ENCODE measurements at regions not wholly inside any gene's neighbourhood (a gene's known extent, or its start where the extent isn't known, plus 50 kb on each side); places are given as distances from the start of the nearest gene placed in this dataset.
A peak's percentile ranks its signal among the peaks of the same experiment; 100 is the strongest.

GRCh38 chr4:10753856-10754402 lies 69.4 kb upstream of the CLNK start:
- WGBS, 2 donors, result 81 to 88% methylated on average over 2 of the region's 2 CpGs
- Histone ChIP-seq H3K9me3 (no peaks in the 10 kb centered on the region), H3K36me3 (no peaks in the 10 kb centered on the region), H3K27me3 (no peaks in the 10 kb centered on the region), H3K4me1 (peaks cover 0 to 10% (median 0%) of the 10 kb centered on the region in 4 donors), H3K27ac (no peak overlapping the region), H3K4me3 (no peak overlapping the region)
- TF ChIP-seq POLR2A (IDR thresholded peaks at IDR 0.05) (no peak), EP300 (IDR thresholded peaks at IDR 0.05) (no peak), CTCF (IDR thresholded peaks at IDR 0.05) (no peak)
- DNase-seq (ENCODE audit: low spot score in 2 of 2), result no peak

- H3K27me3 ChIP-seq, result no peaks in the 10 kb centered on the region
- peaks cover 0 to 10% (median 0%) of the 10 kb centered on the region in 4 donors for H3K4me1 ChIP-seq
- H3K27ac ChIP-seq, result no peak overlapping the region
- no peak for TF ChIP-seq EP300 (IDR thresholded peaks at IDR 0.05)
- TF ChIP-seq POLR2A (IDR thresholded peaks at IDR 0.05), result no peak
- TF ChIP-seq CTCF (IDR thresholded peaks at IDR 0.05), result no peak
- H3K4me3 ChIP-seq, result no peak overlapping the region
- 90% methylated on average over 5 of the region's 5 CpGs for WGBS, 2 donors
- no peaks in the 10 kb centered on the region for H3K36me3 ChIP-seq
- DNase-seq (ENCODE audit: low spot score in 2 of 2), result no peak
- H3K9me3 ChIP-seq, result no peaks in the 10 kb centered on the region
Observed at GRCh38 chr4:10753336-10753735, 68.8 kb upstream of the CLNK start.

DNA sequence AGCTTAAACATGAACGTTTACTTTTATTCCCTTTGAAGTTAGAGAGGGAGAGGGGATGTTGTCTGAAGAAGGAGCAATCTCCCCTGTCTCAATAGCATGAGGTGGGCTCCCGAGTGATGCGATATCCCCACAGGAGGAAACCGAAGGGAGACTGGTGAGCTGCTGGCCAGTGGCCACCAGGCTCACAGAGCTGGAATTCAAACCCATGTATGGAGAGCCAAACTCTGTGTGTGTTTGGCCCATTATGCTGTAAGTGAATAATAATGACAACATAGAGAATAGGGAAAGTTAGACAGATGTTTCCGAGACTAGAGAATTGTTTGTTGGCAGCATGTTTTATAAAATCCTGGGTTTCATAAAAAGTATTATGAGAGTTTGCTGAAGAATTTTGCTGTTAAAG lies 66.1 kb upstream of the CLNK start:
- no peaks in the 10 kb centered on the region for H3K36me3 ChIP-seq
- WGBS, 2 donors, result 48 to 56% methylated on average over 5 of the region's 5 CpGs
- no peaks in the 10 kb centered on the region for H3K9me3 ChIP-seq
- no peak overlapping the region for H3K27ac ChIP-seq
- TF ChIP-seq POLR2A (IDR thresholded peaks at IDR 0.05) (no peak), EP300 (IDR thresholded peaks at IDR 0.05) (no peak), CTCF (IDR thresholded peaks at IDR 0.05) (no peak)
- no peaks in the 10 kb centered on the region for H3K27me3 ChIP-seq
- no peak for DNase-seq (ENCODE audit: low spot score in 2 of 2)
- H3K4me1 ChIP-seq, result peaks cover 0 to 32% (median 4%) of the 10 kb centered on the region in 4 donors
- no peak overlapping the region for H3K4me3 ChIP-seq

- TF ChIP-seq EP300 (IDR thresholded peaks at IDR 0.05) (no peak), CTCF (IDR thresholded peaks at IDR 0.05) (no peak)
- Histone ChIP-seq H3K27ac (peak overlapping the region in 2 of 4 donors; percentile 22 to 63), H3K36me3 (no peaks in the 10 kb centered on the region), H3K4me3 (no peak overlapping the region), H3K4me1 (peaks cover 0 to 38% (median 4%) of the 10 kb centered on the region in 4 donors), H3K9me3 (no peaks in the 10 kb centered on the region), H3K27me3 (no peaks in the 10 kb centered on the region)
- no peak for DNase-seq (ENCODE audit: low spot score in 2 of 2)
- WGBS, 2 donors, result 45 to 51% methylated on average over 5 of the region's 5 CpGs
Observed at GRCh38 chr4:10747186-10747585, 62.6 kb upstream of the CLNK start.

DNA sequence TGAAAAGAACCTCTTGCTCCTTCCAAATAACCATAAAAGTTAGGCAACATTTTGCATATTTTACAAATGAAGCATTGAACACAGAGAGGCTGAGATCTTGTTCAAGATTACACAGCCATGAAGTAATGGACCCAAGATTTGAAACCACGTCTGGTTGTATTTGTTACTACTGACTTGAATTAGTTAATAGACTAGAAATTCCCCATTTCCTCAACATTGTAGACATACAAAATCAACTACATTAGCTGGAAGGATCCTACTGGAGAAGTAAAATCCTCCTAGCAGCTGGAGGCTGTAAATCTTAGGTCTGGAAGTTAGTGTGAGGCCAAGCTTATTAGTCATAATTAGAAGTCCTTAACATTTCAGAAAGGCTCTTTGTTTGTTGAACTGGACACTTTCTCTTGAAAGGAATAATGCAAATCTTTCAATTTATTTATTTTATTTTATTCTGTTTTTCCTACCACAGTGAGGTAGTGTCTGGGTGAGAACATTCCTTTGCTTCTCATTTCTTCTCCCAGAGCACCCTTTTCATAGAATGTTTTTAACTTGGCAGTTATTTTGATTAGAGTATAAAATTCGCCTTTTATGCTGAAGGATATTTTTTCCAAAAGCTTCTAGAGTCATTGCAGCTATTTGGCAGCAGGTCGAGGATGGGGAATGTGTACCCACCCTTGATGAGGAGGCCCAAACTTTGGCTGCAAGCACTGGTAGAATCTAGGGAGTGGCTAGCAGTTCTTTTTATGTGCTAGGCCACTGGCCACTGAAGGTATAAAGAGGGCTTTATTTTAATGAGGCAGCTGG lies 62.0 kb upstream of the CLNK start:
- Histone ChIP-seq H3K27ac (peak overlapping the region in 2 of 4 donors; percentile 22 to 63), H3K4me3 (no peak overlapping the region), H3K36me3 (no peaks in the 10 kb centered on the region), H3K9me3 (no peaks in the 10 kb centered on the region), H3K4me1 (peaks cover 0 to 38% (median 4%) of the 10 kb centered on the region in 4 donors), H3K27me3 (no peaks in the 10 kb centered on the region)
- DNase-seq (ENCODE audit: low spot score in 2 of 2), result no peak
- 20 to 27% methylated on average over 3 of the region's 3 CpGs for WGBS, 2 donors
- TF ChIP-seq EP300 (IDR thresholded peaks at IDR 0.05) (peak in 1 of 2 donors; percentile 4), POLR2A (IDR thresholded peaks at IDR 0.05) (no peak)

Data from tibial nerve (tissue), 4 donors.